GM13976 (cell line): ENCODE measurements at regions not wholly inside any gene's neighbourhood (a gene's known extent, or its start where the extent isn't known, plus 50 kb on each side); places are given as distances from the start of the nearest gene placed in this dataset.

Experiments
- DNase-seq: peaks from one replicate; pipeline ENCODE4 v3.0.0; 2012; ENCODE audit warnings: low spot score
- CTCF ChIP-seq: IDR thresholded peaks from 2 replicates; pipeline ENCODE4 v1.5.1; 2012; ENCODE audit warnings: borderline replicate concordance, mild to moderate bottlenecking; ENCODE audit not compliant: insufficient read depth; ENCODE audit errors: extremely low read depth, missing control alignments, control extremely low read depth
- in situ Hi-C: fragments of 300-500 bp; cut with MboI; formaldehyde crosslinking; loops from one replicate; pipeline ENCODE4 v1.12.0; 2022; ENCODE audit warnings: low sequenced_read_pairs, mixed read lengths, inconsistent platforms; ENCODE audit not compliant: unreplicated experiment

DNA sequence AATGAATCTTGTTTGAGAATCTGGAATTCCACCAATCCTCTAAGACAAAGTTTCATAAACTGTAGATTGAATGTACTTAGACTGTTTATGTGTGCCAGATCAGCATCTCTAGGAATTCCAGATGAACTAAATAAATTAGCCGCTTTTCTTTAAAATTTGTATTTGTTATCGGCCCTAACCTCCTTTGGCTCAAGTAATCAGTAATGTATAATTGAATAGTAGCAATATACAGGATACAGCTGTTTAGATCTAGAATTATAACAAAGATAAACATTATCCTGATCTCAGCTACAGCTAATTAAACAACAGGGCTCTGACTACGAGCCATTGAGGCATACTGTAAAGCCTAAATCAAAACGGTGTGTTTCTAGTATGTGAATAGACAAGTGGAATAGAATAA, 120.3 kb downstream of the CYB561 start:
- in situ Hi-C loops = no loop called here
- no peak for DNase-seq
- no peak for TF ChIP-seq CTCF

GRCh38 chr17:63329876-63330275, 116.2 kb downstream of the CYB561 start:
- no peak for DNase-seq
- no peak for TF ChIP-seq CTCF

DNA sequence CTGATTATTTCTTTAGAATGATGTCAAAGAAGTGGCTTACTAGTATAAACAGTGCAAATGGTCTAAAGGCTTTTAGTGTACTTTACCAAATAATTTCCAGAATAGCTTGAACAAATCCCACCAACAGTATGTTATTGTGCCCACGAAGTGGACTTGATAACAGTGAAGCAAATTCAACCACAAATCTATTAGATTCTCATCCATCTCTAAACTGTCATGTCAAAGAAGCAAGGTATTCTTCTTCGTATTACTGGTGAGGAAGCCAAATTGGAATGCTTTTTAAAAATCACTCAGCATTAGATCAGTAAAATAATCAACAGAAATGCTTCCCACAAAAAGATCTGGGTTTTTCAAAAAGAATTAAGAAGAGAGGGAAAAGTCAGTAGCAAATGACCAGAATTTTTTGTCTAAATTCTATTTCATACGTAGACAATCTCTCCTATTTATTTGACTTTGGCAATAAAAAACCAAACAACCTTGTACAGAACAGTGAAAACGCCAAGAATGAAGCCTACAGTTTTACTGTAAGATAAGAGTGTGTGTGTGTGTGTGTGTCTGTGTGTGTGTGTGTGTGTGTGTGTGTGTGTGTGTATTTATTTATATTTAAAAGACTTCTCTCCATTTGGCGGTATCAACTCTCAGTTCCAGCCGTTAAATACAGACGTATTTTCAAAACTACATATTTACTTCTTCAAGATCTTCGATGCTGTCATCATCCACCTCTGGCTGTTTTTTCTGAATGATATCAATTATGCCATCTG, 114.6 kb downstream of the CYB561 start:
- no peak for TF ChIP-seq CTCF
- in situ Hi-C loops = no loop called here
- no peak for DNase-seq

More at GRCh38 chr17:63329876-63330275, 116.2 kb downstream of the CYB561 start:
- in situ Hi-C loops = no loop called here

- in situ Hi-C loops = no loop called here
- DNase-seq = no peak
- TF ChIP-seq CTCF = no peak
Measured at GRCh38 chr17:63332286-63332685, 113.8 kb downstream of the CYB561 start.

DNA sequence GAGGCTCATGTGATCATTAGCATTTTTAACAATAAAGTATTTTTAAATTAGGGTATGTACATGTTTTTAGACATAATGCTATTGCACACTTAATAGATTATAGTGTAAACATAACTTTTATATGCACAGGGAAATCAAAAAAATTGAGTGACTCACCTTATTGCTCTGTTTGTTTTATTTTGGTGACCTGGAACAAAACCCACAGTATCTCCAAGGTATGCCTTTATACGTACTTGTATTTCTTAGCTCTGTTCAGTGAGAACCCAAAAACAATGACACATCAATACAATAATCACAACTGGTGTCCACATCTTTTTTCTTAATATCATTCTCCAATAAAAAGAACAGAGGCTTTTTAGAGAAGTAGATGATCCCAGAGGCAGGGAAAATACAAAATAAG, 112.2 kb downstream of the CYB561 start:
- no peak for DNase-seq
- in situ Hi-C loops = no loop called here
- no peak for TF ChIP-seq CTCF

DNA sequence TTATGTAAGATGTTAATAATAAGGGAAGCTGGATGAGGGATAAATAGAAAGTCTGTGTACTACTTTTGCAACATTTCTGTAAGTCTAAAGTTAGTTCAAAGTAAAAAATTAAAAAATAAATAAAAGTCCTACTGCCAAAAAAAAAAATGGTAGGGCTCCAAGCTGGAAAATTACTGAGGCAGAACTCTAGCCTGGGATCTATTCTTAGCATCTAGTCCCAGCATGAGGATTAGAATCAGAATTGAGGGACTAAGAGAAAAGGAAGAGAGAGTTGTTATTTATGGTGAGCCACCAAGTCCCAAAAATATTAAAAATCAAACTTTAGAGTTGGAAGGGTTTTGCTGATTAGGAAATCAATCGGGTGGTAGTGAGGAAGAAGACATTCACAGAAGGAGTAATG, 110.3 kb downstream of the CYB561 start:
- in situ Hi-C loops = no loop called here

More for the DNA sequence above, 110.3 kb downstream of the CYB561 start:
- TF ChIP-seq CTCF = no peak
- DNase-seq = no peak
